ENCODE measurements at regions not wholly inside any gene's neighbourhood (a gene's known extent, or its start where the extent isn't known, plus 50 kb on each side); places are given as distances from the start of the nearest gene placed in this dataset.

- TF ChIP-seq CTCF (IDR thresholded peaks at IDR 0.05): no peak
These were observed 113.1 kb upstream of the OSR1 start for GRCh38 chr2:19471491-19471890.

- no peak for TF ChIP-seq CTCF (IDR thresholded peaks at IDR 0.05)
These were observed 107.6 kb upstream of the OSR1 start for GRCh38 chr2:19465978-19466377.

- TF ChIP-seq CTCF (IDR thresholded peaks at IDR 0.05): no peak
These were observed 103.8 kb upstream of the OSR1 start for GRCh38 chr2:19462256-19462645.

- no peak for TF ChIP-seq CTCF (IDR thresholded peaks at IDR 0.05)
These were observed 103.3 kb upstream of the OSR1 start for GRCh38 chr2:19461504-19462255.

- TF ChIP-seq CTCF (IDR thresholded peaks at IDR 0.05): no peak
These were observed 102.3 kb upstream of the OSR1 start for GRCh38 chr2:19460761-19461160.

GRCh38 chr2:19458427-19459003 is 100.1 kb upstream of the OSR1 start:
- TF ChIP-seq CTCF (IDR thresholded peaks at IDR 0.05): no peak

GRCh38 chr2:19457809-19458208 is 99.4 kb upstream of the OSR1 start:
- no peak for TF ChIP-seq CTCF (IDR thresholded peaks at IDR 0.05)

Data from LNCAP (cell line).